GM19043 (cell line): ENCODE measurements at regions not wholly inside any gene's neighbourhood (a gene's known extent, or its start where the extent isn't known, plus 50 kb on each side); places are given as distances from the start of the nearest gene placed in this dataset.
"Not testable (repeated sequence)": the region's sequence is repeated elsewhere in the genome, so short reads cannot be mapped to it uniquely, and the experiment has no call there.

Source experiments
- ATAC-seq: cut with Tn5 transposase; IDR thresholded peaks from one replicate; pipeline ENCODE4 v1.9.1; 2021; ENCODE audit warnings: low read depth; ENCODE audit not compliant: unreplicated experiment

- no peak for ATAC-seq
These were observed 354.6 kb downstream of the PTPRU start for GRCh38 chr1:29590583-29591565.

GRCh38 chr1:29589716-29590115 lies 353.4 kb downstream of the PTPRU start:
- not testable (repeated sequence) for ATAC-seq

- no peak for ATAC-seq
These were observed 350.8 kb downstream of the PTPRU start for GRCh38 chr1:29586991-29587745.

- ATAC-seq = no peak
These were observed 349.9 kb downstream of the PTPRU start for GRCh38 chr1:29586215-29586614.

DNA sequence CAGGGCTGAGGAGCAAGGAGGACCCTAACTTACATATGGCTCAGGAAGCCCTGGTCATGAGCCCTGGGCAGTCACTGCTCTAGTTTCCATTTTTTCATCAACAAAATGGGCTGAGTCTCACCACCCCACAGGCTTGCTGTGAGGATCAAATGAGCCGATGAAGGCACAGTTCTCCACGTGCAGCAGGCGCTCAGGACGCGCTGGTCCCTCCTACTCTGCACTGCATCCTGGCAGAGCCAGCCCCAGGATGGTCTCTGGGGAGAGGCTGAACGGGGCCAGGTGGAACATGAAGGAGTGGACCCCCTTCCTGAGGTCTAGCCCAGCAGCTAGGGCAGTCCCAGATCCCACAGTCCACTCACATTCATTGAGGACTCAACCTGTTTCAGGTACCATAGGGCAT lies 349.3 kb downstream of the PTPRU start:
- ATAC-seq = no peak

- ATAC-seq = no peak
These were observed 348.9 kb downstream of the PTPRU start for GRCh38 chr1:29585201-29585600.

DNA sequence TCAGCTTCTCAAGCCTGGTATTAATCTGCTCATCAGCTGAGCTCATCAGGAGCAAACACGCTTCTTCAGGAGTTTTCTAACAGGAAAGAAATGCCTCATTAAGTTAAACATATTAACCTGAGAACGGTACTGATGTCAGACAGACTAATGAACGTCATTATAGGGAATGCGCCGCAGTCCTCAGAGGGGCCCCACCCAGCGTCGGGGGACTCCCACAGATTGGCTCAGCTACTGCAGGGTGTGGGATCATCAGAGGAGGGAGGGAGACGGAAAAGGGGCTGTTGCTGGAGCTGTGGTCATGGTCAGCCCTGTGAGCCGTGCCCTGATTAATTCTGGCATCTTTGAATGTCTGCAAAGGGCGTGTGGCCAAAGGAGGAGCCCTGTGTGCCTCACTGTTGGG lies 348.5 kb downstream of the PTPRU start:
- ATAC-seq = no peak

- ATAC-seq = no peak
These were observed 348.0 kb downstream of the PTPRU start for GRCh38 chr1:29584362-29584761.

DNA sequence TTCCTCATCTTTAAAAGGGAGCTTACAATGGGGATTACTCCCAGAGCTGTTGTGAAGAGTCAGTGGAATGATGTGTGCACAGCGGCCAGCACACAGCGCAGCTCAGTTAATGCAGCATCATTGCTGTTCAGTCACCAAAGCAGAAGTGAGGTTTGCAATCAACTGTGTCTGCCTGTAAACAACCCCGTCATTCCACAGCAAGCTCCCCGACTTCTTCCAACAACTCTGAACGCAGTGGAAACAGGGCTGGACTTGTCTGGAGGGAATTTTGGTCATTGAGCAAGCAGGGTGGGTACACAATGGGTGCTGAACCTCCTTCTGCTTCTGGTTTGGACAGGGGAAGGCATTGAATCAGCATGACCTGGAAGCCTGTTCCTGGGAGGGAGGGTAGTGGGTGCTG lies 347.4 kb downstream of the PTPRU start:
- no peak for ATAC-seq

DNA sequence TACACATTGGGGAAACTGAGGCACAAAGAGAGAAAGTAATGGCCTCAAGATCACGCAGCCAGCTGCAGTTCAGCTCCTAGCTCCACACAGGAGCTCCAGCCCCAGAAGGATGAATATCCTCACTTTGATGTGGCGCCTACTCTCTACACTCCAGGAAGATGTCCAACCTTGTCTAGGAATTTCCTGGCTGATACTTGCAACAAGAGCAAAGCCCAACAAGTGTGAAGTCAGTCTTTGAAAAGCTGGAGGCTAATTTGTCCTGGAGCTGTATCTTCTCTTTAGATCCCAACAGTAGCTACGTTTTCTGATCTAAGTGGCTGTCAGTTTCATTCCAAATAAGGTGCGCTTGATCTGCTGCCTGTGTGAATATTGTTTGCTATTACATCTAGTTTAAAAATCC lies 344.9 kb downstream of the PTPRU start:
- ATAC-seq = no peak

- ATAC-seq = no peak
These were observed 343.6 kb downstream of the PTPRU start for GRCh38 chr1:29579821-29580425.

DNA sequence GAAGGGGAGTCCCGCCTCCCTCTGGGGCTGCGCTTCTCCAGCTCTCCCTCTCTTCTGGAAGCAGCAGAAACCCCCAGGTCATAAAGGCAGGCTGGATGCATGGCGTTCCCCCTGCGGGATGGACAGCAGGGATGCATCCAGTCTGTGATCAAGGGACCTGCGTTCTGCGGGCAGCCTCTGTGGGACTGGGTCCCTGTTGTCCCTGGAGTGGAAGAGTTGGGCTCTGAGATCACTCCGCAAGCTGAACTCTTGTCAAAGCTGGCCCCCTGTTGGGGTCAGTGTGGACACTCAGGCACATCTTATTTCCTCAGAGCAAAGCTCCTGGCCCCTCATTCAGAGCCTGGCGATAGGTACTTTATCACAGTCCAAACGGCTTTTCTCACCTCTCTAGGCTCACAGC lies 341.2 kb downstream of the PTPRU start:
- no peak for ATAC-seq

GRCh38 chr1:29576510-29576909 lies 340.2 kb downstream of the PTPRU start:
- ATAC-seq = no peak

DNA sequence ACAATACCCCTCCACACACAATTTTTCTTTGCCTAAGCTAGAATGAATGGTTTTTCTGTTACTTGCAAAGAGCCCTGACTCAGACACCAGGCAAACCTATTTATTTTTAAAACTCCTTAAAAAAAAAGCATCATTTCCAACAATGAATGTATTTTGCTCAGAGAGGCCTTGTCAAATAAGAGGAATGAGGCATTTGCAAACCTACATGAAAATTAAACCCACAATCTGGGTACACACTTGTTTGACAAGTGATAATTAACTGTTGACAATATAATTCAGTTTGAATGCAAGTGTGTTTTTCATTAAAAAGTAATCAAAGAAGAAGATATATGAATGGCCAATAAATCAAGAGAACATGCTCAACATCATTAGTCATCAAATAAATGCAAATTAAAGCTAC lies 339.5 kb downstream of the PTPRU start:
- no peak for ATAC-seq

DNA sequence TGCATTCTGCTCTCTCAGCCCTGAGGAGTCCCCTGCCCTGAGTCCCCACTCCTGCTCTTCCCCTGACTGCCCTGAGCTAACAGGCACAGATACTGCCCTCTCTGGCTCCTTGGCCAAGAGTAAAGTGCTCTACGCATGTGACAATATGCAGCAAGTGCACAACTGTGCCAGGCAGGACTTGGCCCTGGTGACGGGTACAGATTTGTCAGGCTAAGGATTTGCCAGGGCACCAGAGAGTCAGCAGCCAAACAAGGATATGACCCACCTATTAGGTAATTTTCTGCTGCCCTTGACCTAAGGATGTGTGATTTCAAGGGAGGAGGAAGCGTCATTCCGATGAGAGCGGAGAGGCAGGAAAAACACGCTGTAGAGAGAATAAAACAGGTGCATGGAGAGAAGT lies 339.0 kb downstream of the PTPRU start:
- no peak for ATAC-seq

- ATAC-seq = no peak
These were observed 338.5 kb downstream of the PTPRU start for GRCh38 chr1:29574871-29575270.

GRCh38 chr1:29569971-29570634 lies 333.8 kb downstream of the PTPRU start:
- ATAC-seq = no peak

- ATAC-seq = no peak
These were observed 330.9 kb downstream of the PTPRU start for GRCh38 chr1:29567257-29567656.

DNA sequence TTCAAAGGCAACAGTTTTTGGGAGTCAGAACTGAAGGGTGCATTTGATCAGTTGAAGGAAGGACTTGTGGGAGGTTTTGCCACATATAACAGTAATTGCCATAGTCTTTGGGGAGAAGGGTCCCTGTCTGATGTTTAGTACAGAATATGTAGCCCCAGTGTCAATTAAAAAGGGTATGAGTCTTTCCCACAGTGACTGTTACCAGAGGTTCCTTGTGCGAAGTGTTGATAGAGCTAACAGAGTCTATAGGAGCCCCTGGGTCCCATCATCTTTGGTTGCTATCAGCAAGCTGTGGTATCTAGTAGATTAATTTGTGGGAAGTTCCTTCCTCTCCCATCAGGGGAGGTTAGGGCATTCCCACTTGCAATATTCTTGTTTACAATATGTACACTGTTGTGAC lies 329.2 kb downstream of the PTPRU start:
- ATAC-seq = no peak

DNA sequence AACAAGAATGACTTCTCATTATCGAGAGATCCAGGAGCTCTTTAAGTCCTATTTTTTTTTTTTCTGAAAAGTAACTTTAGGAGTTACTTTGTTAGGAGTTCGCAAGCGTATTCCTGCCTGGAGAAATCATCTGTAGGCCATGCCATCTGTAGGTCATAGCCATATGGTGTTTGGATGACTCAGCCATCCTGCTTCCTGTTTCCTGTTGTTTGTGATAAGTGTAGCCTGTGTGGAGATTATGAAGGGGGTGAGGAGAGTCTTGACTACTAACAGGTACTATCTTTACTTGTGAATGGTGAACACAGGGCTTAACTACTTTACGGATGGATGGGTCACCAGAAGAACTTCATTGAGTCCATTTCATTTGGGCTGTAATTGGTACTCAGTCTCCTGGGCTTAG lies 327.2 kb downstream of the PTPRU start:
- ATAC-seq = no peak

DNA sequence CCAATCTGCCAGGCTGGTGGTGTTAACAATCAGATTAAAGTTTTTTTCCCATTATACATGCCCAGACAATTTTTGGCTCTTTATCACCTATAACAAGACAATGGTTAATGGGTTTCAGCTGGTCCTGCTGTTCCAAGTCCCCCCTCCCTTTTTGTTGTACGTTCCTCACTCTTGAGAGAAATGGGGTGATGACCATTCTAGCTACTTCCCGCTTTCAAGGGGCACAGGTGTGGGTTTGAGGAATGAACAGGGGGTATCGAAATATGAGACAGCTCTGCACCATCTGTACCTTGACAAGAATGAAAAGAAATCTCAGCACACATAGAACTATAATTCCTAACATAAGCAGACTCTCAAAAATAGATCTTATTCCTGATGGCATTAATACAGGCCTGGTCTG lies 326.8 kb downstream of the PTPRU start:
- no peak for ATAC-seq
